ENCODE measurements at regions not wholly inside any gene's neighbourhood (a gene's known extent, or its start where the extent isn't known, plus 50 kb on each side); places are given as distances from the start of the nearest gene placed in this dataset.
A peak's percentile ranks its signal among the peaks of the same experiment; 100 is the strongest.
"Not testable (repeated sequence)": the region's sequence is repeated elsewhere in the genome, so short reads cannot be mapped to it uniquely, and the experiment has no call there.

GRCh38 chr1:120664376-120665249 lies 59.1 kb upstream of the NBPF26 start:
- H4K20me1 ChIP-seq (ENCODE audit: insufficient read depth); H3K9ac ChIP-seq (ENCODE audit: low read length); H3K9me2 ChIP-seq (ENCODE audit: insufficient read depth); RAD21 ChIA-PET (ENCODE audit: low non-redundant PET in 1 of 2, low total read pairs in 2 of 2, uncharacterized antibody in 2 of 2, unreplicated experiment in 2 of 2); DNase-seq (ENCODE audit: low read depth, low spot score); H3K4me2 ChIP-seq (ENCODE audit: low read length); POLR2A ChIA-PET; H3K79me2 ChIP-seq (ENCODE audit: insufficient read depth, low read length); H3K36me3 ChIP-seq (ENCODE audit: control insufficient read depth in 1 of 2, insufficient read depth in 2 of 2, low read length in 2 of 2); H2AFZ ChIP-seq (ENCODE audit: low read depth, low read length, poor library complexity, severe bottlenecking); H3K4me3 ChIP-seq (replicated peaks in 1 of 2; ENCODE audit: low read depth in 1 of 2, low read length in 2 of 2); H3K27ac ChIP-seq (ENCODE audit: low read depth, low read length); BruUV-seq (replicated peaks); intact Hi-C loops (cut with micrococcal nuclease); CTCF ChIA-PET; H3K9me3 ChIP-seq (ENCODE audit: control insufficient read depth in 1 of 2, insufficient read depth in 1 of 2, low read depth in 1 of 2, low read length in 2 of 2); H3K27me3 ChIP-seq (ENCODE audit: insufficient read depth, low read length); H3K4me1 ChIP-seq (ENCODE audit: control insufficient read depth in 1 of 2, insufficient read depth in 2 of 2, low read length in 2 of 2): not testable (repeated sequence)
- peak; percentile 51 for ATAC-seq

GRCh38 chr1:120665250-120665577 lies 58.5 kb upstream of the NBPF26 start:
- DNase-seq (ENCODE audit: low read depth, low spot score); H3K9me3 ChIP-seq (ENCODE audit: control insufficient read depth in 1 of 2, insufficient read depth in 1 of 2, low read depth in 1 of 2, low read length in 2 of 2); H3K9me2 ChIP-seq (ENCODE audit: insufficient read depth); BruUV-seq (replicated peaks); H3K79me2 ChIP-seq (ENCODE audit: insufficient read depth, low read length); RAD21 ChIA-PET (ENCODE audit: low non-redundant PET in 1 of 2, low total read pairs in 2 of 2, uncharacterized antibody in 2 of 2, unreplicated experiment in 2 of 2); H3K4me2 ChIP-seq (ENCODE audit: low read length); H4K20me1 ChIP-seq (ENCODE audit: insufficient read depth); POLR2A ChIA-PET; H2AFZ ChIP-seq (ENCODE audit: low read depth, low read length, poor library complexity, severe bottlenecking); H3K27ac ChIP-seq (ENCODE audit: low read depth, low read length); intact Hi-C loops (cut with micrococcal nuclease); H3K4me3 ChIP-seq (replicated peaks in 1 of 2; ENCODE audit: low read depth in 1 of 2, low read length in 2 of 2); H3K36me3 ChIP-seq (ENCODE audit: control insufficient read depth in 1 of 2, insufficient read depth in 2 of 2, low read length in 2 of 2); CTCF ChIA-PET; H3K9ac ChIP-seq (ENCODE audit: low read length); H3K4me1 ChIP-seq (ENCODE audit: control insufficient read depth in 1 of 2, insufficient read depth in 2 of 2, low read length in 2 of 2); H3K27me3 ChIP-seq (ENCODE audit: insufficient read depth, low read length): not testable (repeated sequence)
- peak; percentile 97 for ATAC-seq

- H3K36me3 ChIP-seq (ENCODE audit: control insufficient read depth in 1 of 2, insufficient read depth in 2 of 2, low read length in 2 of 2); BruUV-seq (replicated peaks); H3K9me3 ChIP-seq (ENCODE audit: control insufficient read depth in 1 of 2, insufficient read depth in 1 of 2, low read depth in 1 of 2, low read length in 2 of 2); H3K27ac ChIP-seq (ENCODE audit: low read depth, low read length); H3K9me2 ChIP-seq (ENCODE audit: insufficient read depth); H3K4me3 ChIP-seq (replicated peaks in 1 of 2; ENCODE audit: low read depth in 1 of 2, low read length in 2 of 2); H3K27me3 ChIP-seq (ENCODE audit: insufficient read depth, low read length); H3K4me1 ChIP-seq (ENCODE audit: control insufficient read depth in 1 of 2, insufficient read depth in 2 of 2, low read length in 2 of 2); POLR2A ChIA-PET; intact Hi-C loops (cut with micrococcal nuclease); H3K9ac ChIP-seq (ENCODE audit: low read length); H3K79me2 ChIP-seq (ENCODE audit: insufficient read depth, low read length); H4K20me1 ChIP-seq (ENCODE audit: insufficient read depth); CTCF ChIA-PET; H3K4me2 ChIP-seq (ENCODE audit: low read length); H2AFZ ChIP-seq (ENCODE audit: low read depth, low read length, poor library complexity, severe bottlenecking); DNase-seq (ENCODE audit: low read depth, low spot score); ATAC-seq; RAD21 ChIA-PET (ENCODE audit: low non-redundant PET in 1 of 2, low total read pairs in 2 of 2, uncharacterized antibody in 2 of 2, unreplicated experiment in 2 of 2): not testable (repeated sequence)
Measured at GRCh38 chr1:120668187-120668586, 55.6 kb upstream of the NBPF26 start.

All from HCT116 (cell line).